ENCODE measurements at regions not wholly inside any gene's neighbourhood (a gene's known extent, or its start where the extent isn't known, plus 50 kb on each side); places are given as distances from the start of the nearest gene placed in this dataset.

GRCh38 chr9:107712390-107712789 is 222.8 kb upstream of the KLF4 start:
- Mint-ChIP-seq H3K36me3 (no peaks in the 10 kb centered on the region), H3K4me1 (no peaks in the 10 kb centered on the region), H3K27me3 (peaks cover 3 to 30% (median 9%) of the 10 kb centered on the region in 5 donors), H3K9me3 (peaks cover 0 to 8% (median 5%) of the 10 kb centered on the region in 9 donors), H3K27ac (no peak overlapping the region), H3K4me3 (no peak overlapping the region)
- DNase-seq (no peak), ATAC-seq (no peak)
- POLR2A ChIA-PET, result no interaction called here

GRCh38 chr9:107711542-107711941 is 222.0 kb upstream of the KLF4 start:
- no peaks in the 10 kb centered on the region for H3K4me1 Mint-ChIP-seq
- no peak overlapping the region for H3K4me3 Mint-ChIP-seq
- H3K27me3 Mint-ChIP-seq, result peaks cover 3 to 30% (median 9%) of the 10 kb centered on the region in 5 donors
- H3K36me3 Mint-ChIP-seq, result no peaks in the 10 kb centered on the region
- no peak for ATAC-seq
- DNase-seq, result no peak
- no peak overlapping the region for H3K27ac Mint-ChIP-seq
- peaks cover 0 to 9% (median 3%) of the 10 kb centered on the region in 9 donors for H3K9me3 Mint-ChIP-seq
- POLR2A ChIA-PET, result no interaction called here

- H3K9me3 Mint-ChIP-seq, result peaks cover 0 to 9% (median 3%) of the 10 kb centered on the region in 9 donors
- H3K36me3 Mint-ChIP-seq, result no peaks in the 10 kb centered on the region
- no peak overlapping the region for H3K4me3 Mint-ChIP-seq
- H3K4me1 Mint-ChIP-seq, result no peaks in the 10 kb centered on the region
- no peak for DNase-seq
- peaks cover 3 to 30% (median 9%) of the 10 kb centered on the region in 5 donors for H3K27me3 Mint-ChIP-seq
- POLR2A ChIA-PET, result no interaction called here
- no peak for ATAC-seq
- H3K27ac Mint-ChIP-seq, result no peak overlapping the region
Measured at GRCh38 chr9:107710953-107711352, 221.4 kb upstream of the KLF4 start.

GRCh38 chr9:107710546-107710945 is 221.0 kb upstream of the KLF4 start:
- ATAC-seq (no peak), DNase-seq (no peak)
- no peaks in the 10 kb centered on the region for H3K36me3 Mint-ChIP-seq
- POLR2A ChIA-PET, result no interaction called here
- H3K27me3 Mint-ChIP-seq, result peaks cover 3 to 30% (median 9%) of the 10 kb centered on the region in 5 donors
- H3K4me1 Mint-ChIP-seq, result no peaks in the 10 kb centered on the region
- H3K4me3 Mint-ChIP-seq, result no peak overlapping the region
- H3K27ac Mint-ChIP-seq, result no peak overlapping the region
- peaks cover 0 to 9% (median 3%) of the 10 kb centered on the region in 9 donors for H3K9me3 Mint-ChIP-seq

- no peaks in the 10 kb centered on the region for H3K4me1 Mint-ChIP-seq
- no peaks in the 10 kb centered on the region for H3K36me3 Mint-ChIP-seq
- H3K9me3 Mint-ChIP-seq, result peaks cover 0 to 9% (median 2%) of the 10 kb centered on the region in 9 donors
- POLR2A ChIA-PET, result no interaction called here
- no peak for DNase-seq
- peaks cover 3 to 30% (median 9%) of the 10 kb centered on the region in 5 donors for H3K27me3 Mint-ChIP-seq
- no peak overlapping the region for H3K4me3 Mint-ChIP-seq
- ATAC-seq, result no peak
- H3K27ac Mint-ChIP-seq, result no peak overlapping the region
Measured at GRCh38 chr9:107708791-107709190, 219.2 kb upstream of the KLF4 start.

GRCh38 chr9:107707915-107708441 is 218.4 kb upstream of the KLF4 start:
- POLR2A ChIA-PET, result no interaction called here
- Mint-ChIP-seq H3K4me1 (no peaks in the 10 kb centered on the region), H3K9me3 (peaks cover 0 to 11% (median 0%) of the 10 kb centered on the region in 9 donors), H3K27ac (no peak overlapping the region), H3K4me3 (no peak overlapping the region), H3K27me3 (peaks cover 0 to 23% (median 7%) of the 10 kb centered on the region in 5 donors), H3K36me3 (no peaks in the 10 kb centered on the region)
- no peak for ATAC-seq
- DNase-seq, result no peak

GRCh38 chr9:107707428-107707837 is 217.9 kb upstream of the KLF4 start:
- Mint-ChIP-seq H3K9me3 (peaks cover 0 to 11% (median 2%) of the 10 kb centered on the region in 9 donors), H3K36me3 (no peaks in the 10 kb centered on the region), H3K4me1 (no peaks in the 10 kb centered on the region), H3K27ac (no peak overlapping the region), H3K4me3 (no peak overlapping the region), H3K27me3 (peaks cover 0 to 18% (median 7%) of the 10 kb centered on the region in 5 donors)
- POLR2A ChIA-PET, result no interaction called here
- DNase-seq (no peak), ATAC-seq (no peak)

- Mint-ChIP-seq H3K36me3 (peaks cover 0 to 3% (median 0%) of the 10 kb centered on the region in 3 donors), H3K9me3 (peaks cover 0 to 14% (median 3%) of the 10 kb centered on the region in 9 donors), H3K27me3 (peaks cover 0 to 12% (median 6%) of the 10 kb centered on the region in 5 donors), H3K4me1 (no peaks in the 10 kb centered on the region), H3K27ac (no peak overlapping the region), H3K4me3 (no peak overlapping the region)
- POLR2A ChIA-PET, result interaction anchor here (0.6 kb wide), 1 partner anchor 61 kb away, joined by 3 read pairs; no protein-coding TSS in a partner anchor
- no peak for ATAC-seq
- no peak for DNase-seq
Measured at GRCh38 chr9:107706701-107707427, 217.3 kb upstream of the KLF4 start.

GRCh38 chr9:107705521-107705920 is 216.0 kb upstream of the KLF4 start:
- peaks cover 0 to 17% (median 5%) of the 10 kb centered on the region in 9 donors for H3K9me3 Mint-ChIP-seq
- H3K4me3 Mint-ChIP-seq, result no peak overlapping the region
- H3K4me1 Mint-ChIP-seq, result peaks cover 0 to 5% (median 0%) of the 10 kb centered on the region in 4 donors
- no peak for DNase-seq
- no peak for ATAC-seq
- H3K27me3 Mint-ChIP-seq, result peaks cover 0 to 5% (median 0%) of the 10 kb centered on the region in 5 donors
- peaks cover 0 to 3% (median 0%) of the 10 kb centered on the region in 3 donors for H3K36me3 Mint-ChIP-seq
- POLR2A ChIA-PET, result no interaction called here
- no peak overlapping the region for H3K27ac Mint-ChIP-seq

- ATAC-seq, result no peak
- H3K27me3 Mint-ChIP-seq, result peaks cover 0 to 5% (median 0%) of the 10 kb centered on the region in 5 donors
- H3K36me3 Mint-ChIP-seq, result peaks cover 0 to 3% (median 0%) of the 10 kb centered on the region in 3 donors
- peaks cover 0 to 5% (median 0%) of the 10 kb centered on the region in 4 donors for H3K4me1 Mint-ChIP-seq
- peaks cover 0 to 17% (median 5%) of the 10 kb centered on the region in 9 donors for H3K9me3 Mint-ChIP-seq
- H3K4me3 Mint-ChIP-seq, result no peak overlapping the region
- POLR2A ChIA-PET, result no interaction called here
- DNase-seq, result no peak
- H3K27ac Mint-ChIP-seq, result no peak overlapping the region
Measured at GRCh38 chr9:107704774-107705173, 215.2 kb upstream of the KLF4 start.

GRCh38 chr9:107703651-107704050 is 214.1 kb upstream of the KLF4 start:
- ATAC-seq, result no peak

GRCh38 chr9:107700847-107701246 is 211.3 kb upstream of the KLF4 start:
- Mint-ChIP-seq H3K27ac (no peak overlapping the region), H3K4me3 (no peak overlapping the region), H3K9me3 (peaks cover 2 to 33% (median 5%) of the 10 kb centered on the region in 9 donors), H3K4me1 (peaks cover 0 to 7% (median 0%) of the 10 kb centered on the region in 4 donors), H3K36me3 (peaks cover 0 to 3% (median 0%) of the 10 kb centered on the region in 3 donors), H3K27me3 (peaks cover 2 to 19% (median 5%) of the 10 kb centered on the region in 5 donors)
- DNase-seq (no peak), ATAC-seq (no peak)
- POLR2A ChIA-PET, result no interaction called here

More at GRCh38 chr9:107703651-107704050, 214.1 kb upstream of the KLF4 start:
- no peak for DNase-seq
- H3K36me3 Mint-ChIP-seq, result peaks cover 0 to 3% (median 0%) of the 10 kb centered on the region in 3 donors
- peaks cover 0 to 17% (median 3%) of the 10 kb centered on the region in 9 donors for H3K9me3 Mint-ChIP-seq
- H3K4me1 Mint-ChIP-seq, result peaks cover 0 to 5% (median 0%) of the 10 kb centered on the region in 4 donors
- POLR2A ChIA-PET, result no interaction called here
- peaks cover 0 to 5% (median 0%) of the 10 kb centered on the region in 5 donors for H3K27me3 Mint-ChIP-seq
- no peak overlapping the region for H3K4me3 Mint-ChIP-seq
- H3K27ac Mint-ChIP-seq, result no peak overlapping the region

- POLR2A ChIA-PET, result no interaction called here
- Mint-ChIP-seq H3K27me3 (peaks cover 2 to 19% (median 5%) of the 10 kb centered on the region in 5 donors), H3K4me3 (no peak overlapping the region), H3K4me1 (peaks cover 0 to 7% (median 0%) of the 10 kb centered on the region in 4 donors), H3K9me3 (peaks cover 2 to 33% (median 5%) of the 10 kb centered on the region in 9 donors), H3K36me3 (peaks cover 0 to 3% (median 0%) of the 10 kb centered on the region in 3 donors), H3K27ac (no peak overlapping the region)
- no peak for DNase-seq
- ATAC-seq, result no peak
Measured at GRCh38 chr9:107699231-107699630, 209.7 kb upstream of the KLF4 start.
